HCT116 (cell line): ENCODE measurements at regions not wholly inside any gene's neighbourhood (a gene's known extent, or its start where the extent isn't known, plus 50 kb on each side); places are given as distances from the start of the nearest gene placed in this dataset.
A peak's percentile ranks its signal among the peaks of the same experiment; 100 is the strongest.

ENCODE experiments used
- ATAC-seq: fragments of 200-7000 bp; cut with Tn5 transposase; 2 replicates; pipeline ENCODE4 v1.9.1; 2020; ENCODE audit warnings: mild to moderate bottlenecking, moderate library complexity
- BruUV-seq: library from RNA; stranded (reverse); fragments of 400-500 nt; replicated peaks from 2 replicates; lab custom pipeline; 2021; lab: Mats Ljungman, UMichigan
- CTCF ChIA-PET: fragments of 300-600 bp; sonication (Branson Sonifier 250); formaldehyde crosslinking; loops from one replicate; lab custom pipeline; 2021; ENCODE audit warnings: antibody characterized with exemption; lab: Charles Lee
- POLR2A ChIA-PET: fragments of 300-600, 350-600 bp; sonication (Branson Sonifier 250); formaldehyde crosslinking; loops from one replicate; lab custom pipeline; 2021; ENCODE audit warnings: antibody characterized with exemption; lab: Charles Lee
- RAD21 ChIA-PET, 2 experiments: fragments of 300-600 bp; sonication (Branson Sonifier 250); formaldehyde crosslinking; loops; one replicate each; lab custom pipeline; 2023; ENCODE audit warnings: low total read pairs in 2 of 2; ENCODE audit not compliant: uncharacterized antibody in 2 of 2, unreplicated experiment in 2 of 2, low non-redundant PET in 1 of 2; lab: Charles Lee
- DNase-seq: peaks from one replicate; pipeline ENCODE4 v3.0.0-alpha.2; 2010; ENCODE audit warnings: low read depth, low spot score
- H2AFZ ChIP-seq: fragments of 200-600 bp; shearing (Covaris generic), sonication (generic); 2 replicates; pipeline ENCODE4 v1.6.1; 2017; ENCODE audit warnings: low read depth, mixed run types, mixed read lengths, antibody characterized with exemption, low read length; ENCODE audit not compliant: poor library complexity, severe bottlenecking
- H3K27ac ChIP-seq: 2 replicates; pipeline ENCODE4 v1.5.1; 2012; ENCODE audit warnings: low read depth, low read length
- H3K27me3 ChIP-seq: fragments of 200-600 bp; sonication (generic); 2 replicates; pipeline ENCODE4 v1.6.1; 2016; ENCODE audit warnings: mixed run types, low read length, mixed read lengths; ENCODE audit not compliant: insufficient read depth
- H3K36me3 ChIP-seq, 2 experiments: fragments of 200-500 bp in 1 of 2; fragments of 200-600 bp in 1 of 2; sonication (Bioruptor generic) in 1 of 2; sonication (generic) in 1 of 2; 2 replicates each; pipeline versions ENCODE4 v1.5.1 to v1.6.1; 2014 to 2016; ENCODE audit warnings: low read length in 2 of 2, inconsistent platforms in 1 of 2, mixed read lengths in 1 of 2, mixed run types in 1 of 2; ENCODE audit not compliant: insufficient read depth in 2 of 2, control insufficient read depth in 1 of 2
- H3K4me1 ChIP-seq, 2 experiments: fragments of 200-600 bp in 1 of 2; sonication (generic) in 1 of 2; 2 replicates each; pipeline versions ENCODE4 v1.5.1 to v1.6.1; 2012 to 2017; ENCODE audit warnings: low read length in 2 of 2, inconsistent platforms in 1 of 2, mild to moderate bottlenecking in 1 of 2, mixed read lengths in 1 of 2, mixed run types in 1 of 2, moderate library complexity in 1 of 2; ENCODE audit not compliant: insufficient read depth in 2 of 2, control insufficient read depth in 1 of 2
- H3K4me2 ChIP-seq: fragments of 200-600 bp; sonication (generic); 2 replicates; pipeline ENCODE4 v1.6.1; 2017; ENCODE audit warnings: mixed run types, low read length, mixed read lengths
- H3K4me3 ChIP-seq, 2 experiments: fragments of 200-600 bp in 1 of 2; sonication (generic) in 1 of 2; replicated peaks in 1 of 2; 2 replicates each; pipeline ENCODE4 v1.5.1; 2011 to 2016; ENCODE audit warnings: low read length in 2 of 2, control low read depth in 1 of 2, low read depth in 1 of 2, mild to moderate bottlenecking in 1 of 2, mixed read lengths in 1 of 2, mixed run types in 1 of 2
- H3K79me2 ChIP-seq: fragments of 200-600 bp; sonication (generic); 2 replicates; pipeline ENCODE4 v1.6.1; 2017; ENCODE audit warnings: mild to moderate bottlenecking, mixed run types, low read length, moderate library complexity, mixed read lengths; ENCODE audit not compliant: insufficient read depth
- H3K9ac ChIP-seq: fragments of 200-600 bp; sonication (generic); 2 replicates; pipeline ENCODE4 v1.6.1; 2016; ENCODE audit warnings: low read length, mixed read lengths
- H3K9me2 ChIP-seq: fragments of 200-600 bp; sonication (generic), shearing (Covaris generic); 2 replicates; pipeline ENCODE4 v1.6.1; 2017; ENCODE audit warnings: mixed run types, mild to moderate bottlenecking, moderate library complexity; ENCODE audit not compliant: insufficient read depth
- H3K9me3 ChIP-seq, 2 experiments: fragments of 200-500 bp in 1 of 2; fragments of 200-600 bp in 1 of 2; sonication (Bioruptor generic) in 1 of 2; sonication (generic) in 1 of 2; 2 replicates each; pipeline ENCODE4 v1.6.1; 2014 to 2017; ENCODE audit warnings: low read length in 2 of 2, mixed read lengths in 2 of 2, inconsistent platforms in 1 of 2, low read depth in 1 of 2, mild to moderate bottlenecking in 1 of 2, mixed run types in 1 of 2, moderate library complexity in 1 of 2; ENCODE audit not compliant: control insufficient read depth in 1 of 2, insufficient read depth in 1 of 2
- H4K20me1 ChIP-seq: fragments of 200-600 bp; sonication (generic), shearing (Covaris generic); 2 replicates; pipeline ENCODE4 v1.6.1; 2017; ENCODE audit warnings: mixed run types, mild to moderate bottlenecking, moderate library complexity; ENCODE audit not compliant: insufficient read depth
- ATF3 ChIP-seq: IDR thresholded peaks from 2 replicates; pipeline ENCODE4 v1.6.1; 2012
- CBX3 ChIP-seq: IDR thresholded peaks from 2 replicates; pipeline ENCODE4 v1.6.1; 2012; ENCODE audit warnings: low read depth
- CEBPB ChIP-seq: IDR thresholded peaks from 2 replicates; pipeline ENCODE4 v1.6.1; 2012; ENCODE audit warnings: low read depth
- EGR1 ChIP-seq: IDR thresholded peaks from 2 replicates; pipeline ENCODE4 v1.6.1; 2012; ENCODE audit warnings: low read depth
- ELF1 ChIP-seq: IDR thresholded peaks from 2 replicates; pipeline ENCODE4 v1.6.1; 2012; ENCODE audit warnings: low read depth, borderline replicate concordance
- EZH2 ChIP-seq: fragments of 200-600 bp; sonication (generic); IDR thresholded peaks from 2 replicates; pipeline ENCODE4 v1.6.1; 2017; ENCODE audit warnings: antibody characterized with exemption, mixed run types
- FOSL1 ChIP-seq: IDR thresholded peaks from 2 replicates; pipeline ENCODE4 v1.6.1; 2012; ENCODE audit warnings: low read depth
- JUND ChIP-seq: IDR thresholded peaks from 2 replicates; pipeline ENCODE4 v1.6.1; 2012
- POLR2A ChIP-seq: IDR thresholded peaks from 2 replicates; pipeline ENCODE4 v1.7.0; 2011; ENCODE audit warnings: borderline replicate concordance; ENCODE audit not compliant: insufficient read depth, insufficient read length; ENCODE audit errors: extremely low read depth
- POLR2AphosphoS5 ChIP-seq: IDR thresholded peaks from 2 replicates; pipeline ENCODE4 v1.6.1; 2011; ENCODE audit warnings: mild to moderate bottlenecking, low read depth, low read length, moderate library complexity
- RAD21 ChIP-seq: IDR thresholded peaks from 2 replicates; pipeline ENCODE4 v1.6.1; 2012; ENCODE audit warnings: low read depth, mild to moderate bottlenecking
- SP1 ChIP-seq: IDR thresholded peaks from 2 replicates; pipeline ENCODE4 v1.6.1; 2012; ENCODE audit warnings: low read depth
- YY1 ChIP-seq: IDR thresholded peaks from 2 replicates; pipeline ENCODE4 v1.6.1; 2011; ENCODE audit warnings: low read length, low read depth, moderate library complexity, mild to moderate bottlenecking; ENCODE audit not compliant: insufficient replicate concordance; ENCODE audit errors: extremely low read depth
- ZBTB33 ChIP-seq: IDR thresholded peaks from 2 replicates; pipeline ENCODE4 v1.6.1; 2011; ENCODE audit warnings: mild to moderate bottlenecking, low read length, moderate library complexity; ENCODE audit not compliant: insufficient replicate concordance; ENCODE audit errors: extremely low read depth
- ZFX ChIP-seq: fragments of 450-650 bp; IDR thresholded peaks from 2 replicates; pipeline ENCODE4 v1.6.1; 2017
- ZNF274 ChIP-seq: fragments of 200-500 bp; sonication (Bioruptor generic); IDR thresholded peaks from 2 replicates; pipeline ENCODE4 v1.6.1; 2014; ENCODE audit warnings: mild to moderate bottlenecking, low read depth, low read length, inconsistent platforms
- intact Hi-C: fragments of 100-400 bp; cut with micrococcal nuclease; formaldehyde crosslinking; loops from 2 replicates; pipeline ENCODE4 v1.10.0; 2022
- TF ChIP-seq, protein P1 (sequence below): IDR thresholded peaks from 2 replicates; pipeline ENCODE4 v1.6.1; 2012; ENCODE audit warnings: low read depth
- TF ChIP-seq, protein P2 (sequence below): IDR thresholded peaks from 2 replicates; pipeline ENCODE4 v1.6.1; 2012

- intact Hi-C loops, result loop anchor here (2.0 kb wide), 1 partner anchor 118 kb away; no protein-coding TSS in a partner anchor
- ChIA-PET POLR2A (no interaction called here), CTCF (no interaction called here), RAD21 (no interaction called here)
- no TSS peak for BruUV-seq
- H4K20me1 ChIP-seq, result no peaks in the 10 kb centered on the region
- peak; percentile 29; the same call in 1 of the 2 replicates for TF ChIP-seq RAD21
- TF ChIP-seq POLR2AphosphoS5, result no peak
- TF ChIP-seq ELF1, result no peak
- peak; percentile 72 for TF ChIP-seq CEBPB
- TF ChIP-seq ATF3, result 0 out of 2 replicates have a peak, but pooled peaks have one; percentile 28
- TF ChIP-seq, protein P1, sequence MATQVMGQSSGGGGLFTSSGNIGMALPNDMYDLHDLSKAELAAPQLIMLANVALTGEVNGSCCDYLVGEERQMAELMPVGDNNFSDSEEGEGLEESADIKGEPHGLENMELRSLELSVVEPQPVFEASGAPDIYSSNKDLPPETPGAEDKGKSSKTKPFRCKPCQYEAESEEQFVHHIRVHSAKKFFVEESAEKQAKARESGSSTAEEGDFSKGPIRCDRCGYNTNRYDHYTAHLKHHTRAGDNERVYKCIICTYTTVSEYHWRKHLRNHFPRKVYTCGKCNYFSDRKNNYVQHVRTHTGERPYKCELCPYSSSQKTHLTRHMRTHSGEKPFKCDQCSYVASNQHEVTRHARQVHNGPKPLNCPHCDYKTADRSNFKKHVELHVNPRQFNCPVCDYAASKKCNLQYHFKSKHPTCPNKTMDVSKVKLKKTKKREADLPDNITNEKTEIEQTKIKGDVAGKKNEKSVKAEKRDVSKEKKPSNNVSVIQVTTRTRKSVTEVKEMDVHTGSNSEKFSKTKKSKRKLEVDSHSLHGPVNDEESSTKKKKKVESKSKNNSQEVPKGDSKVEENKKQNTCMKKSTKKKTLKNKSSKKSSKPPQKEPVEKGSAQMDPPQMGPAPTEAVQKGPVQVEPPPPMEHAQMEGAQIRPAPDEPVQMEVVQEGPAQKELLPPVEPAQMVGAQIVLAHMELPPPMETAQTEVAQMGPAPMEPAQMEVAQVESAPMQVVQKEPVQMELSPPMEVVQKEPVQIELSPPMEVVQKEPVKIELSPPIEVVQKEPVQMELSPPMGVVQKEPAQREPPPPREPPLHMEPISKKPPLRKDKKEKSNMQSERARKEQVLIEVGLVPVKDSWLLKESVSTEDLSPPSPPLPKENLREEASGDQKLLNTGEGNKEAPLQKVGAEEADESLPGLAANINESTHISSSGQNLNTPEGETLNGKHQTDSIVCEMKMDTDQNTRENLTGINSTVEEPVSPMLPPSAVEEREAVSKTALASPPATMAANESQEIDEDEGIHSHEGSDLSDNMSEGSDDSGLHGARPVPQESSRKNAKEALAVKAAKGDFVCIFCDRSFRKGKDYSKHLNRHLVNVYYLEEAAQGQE, result no peak
- TF ChIP-seq YY1, result no peak
- TF ChIP-seq ZNF274, result no peak
- no peak for TF ChIP-seq POLR2A
- TF ChIP-seq ZBTB33, result no peak
- peak; percentile 62 for TF ChIP-seq SP1
- no peak for TF ChIP-seq EZH2
- TF ChIP-seq ZFX, result no peak
- TF ChIP-seq, protein P2, sequence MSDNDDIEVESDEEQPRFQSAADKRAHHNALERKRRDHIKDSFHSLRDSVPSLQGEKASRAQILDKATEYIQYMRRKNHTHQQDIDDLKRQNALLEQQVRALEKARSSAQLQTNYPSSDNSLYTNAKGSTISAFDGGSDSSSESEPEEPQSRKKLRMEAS, result peak; percentile 43; the same call in 1 of the 2 replicates
- TF ChIP-seq CBX3, result peak; percentile 72
- peak; percentile 35 for TF ChIP-seq JUND
- peak; percentile 44 for TF ChIP-seq FOSL1
- no peak for TF ChIP-seq EGR1
- H3K9me3 ChIP-seq, result no peaks in the 10 kb centered on the region
- peak overlapping the region; percentile 60 for H3K4me2 ChIP-seq
- peak overlapping the region; percentile 53; the same call in 1 of the 2 replicates for H3K27ac ChIP-seq
- H3K36me3 ChIP-seq, result no peaks in the 10 kb centered on the region
- H3K9ac ChIP-seq, result no peak overlapping the region
- peak; percentile 81 for ATAC-seq
- H3K9me2 ChIP-seq, result no peaks in the 10 kb centered on the region
- H3K27me3 ChIP-seq, result no peaks in the 10 kb centered on the region
- no peaks in the 10 kb centered on the region for H3K79me2 ChIP-seq
- H3K4me3 ChIP-seq, result peak overlapping the region in 1 of 2 experiments; percentile 15; a peak in 1 of 4 replicates
- peak overlapping the region; percentile 87 for H2AFZ ChIP-seq
- DNase-seq, result peak; percentile 56
- H3K4me1 ChIP-seq, result peaks cover 21% of the 10 kb centered on the region in 2 experiments
Measured at GRCh38 chr3:177478170-177478867, 281.0 kb upstream of the TBL1XR1 start.
